ENCODE measurements at regions not wholly inside any gene's neighbourhood (a gene's known extent, or its start where the extent isn't known, plus 50 kb on each side); places are given as distances from the start of the nearest gene placed in this dataset.
"Not testable (repeated sequence)": the region's sequence is repeated elsewhere in the genome, so short reads cannot be mapped to it uniquely, and the experiment has no call there.

DNA sequence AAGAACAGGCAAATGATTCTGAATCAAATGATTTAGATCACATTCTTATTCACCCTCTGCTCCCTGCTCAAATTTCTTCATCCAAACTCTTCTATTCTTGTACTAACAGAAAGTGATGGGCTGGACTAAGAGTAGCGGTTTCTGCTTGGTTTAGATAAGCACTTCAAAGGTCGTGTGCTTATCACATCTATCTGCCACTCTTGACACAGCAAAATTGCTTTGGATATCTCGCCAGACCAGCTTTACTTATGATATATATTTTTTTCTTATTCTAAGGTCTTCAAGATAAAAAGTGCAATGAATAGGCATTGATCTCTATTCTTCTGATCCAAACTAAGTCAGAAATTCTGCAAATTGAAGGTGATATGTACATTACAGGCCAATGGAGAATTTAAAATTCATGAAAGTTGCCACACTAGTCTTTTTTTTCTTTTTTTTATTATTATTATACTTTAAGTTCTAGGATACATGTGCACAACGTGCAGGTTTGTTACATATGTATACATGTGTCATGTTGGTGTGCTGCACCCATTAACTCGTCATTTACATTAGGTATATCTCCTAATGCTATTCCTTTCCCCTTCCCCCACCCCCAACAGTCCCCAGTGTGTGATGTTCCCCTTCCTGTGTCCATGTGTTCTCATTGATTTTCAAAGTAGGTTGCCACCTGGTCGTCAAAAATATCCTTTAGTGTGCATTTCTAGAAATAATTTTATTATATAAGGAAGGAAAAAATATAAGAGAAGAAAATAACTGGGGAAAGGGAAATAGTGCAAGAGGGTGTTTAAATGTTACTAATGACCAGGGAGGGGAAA lies 1941.0 kb upstream of the RAG2 start:
- no peak for DNase-seq

- DNase-seq: no peak
Observed at GRCh38 chr11:38530226-38530625, 1932.2 kb upstream of the RAG2 start.

- no peak for DNase-seq
Observed at GRCh38 chr11:38524945-38525344, 1926.9 kb upstream of the RAG2 start.

GRCh38 chr11:38517991-38518390 lies 1920.0 kb upstream of the RAG2 start:
- no peak for DNase-seq

GRCh38 chr11:38512830-38513229 lies 1914.8 kb upstream of the RAG2 start:
- DNase-seq: not testable (repeated sequence)

DNA sequence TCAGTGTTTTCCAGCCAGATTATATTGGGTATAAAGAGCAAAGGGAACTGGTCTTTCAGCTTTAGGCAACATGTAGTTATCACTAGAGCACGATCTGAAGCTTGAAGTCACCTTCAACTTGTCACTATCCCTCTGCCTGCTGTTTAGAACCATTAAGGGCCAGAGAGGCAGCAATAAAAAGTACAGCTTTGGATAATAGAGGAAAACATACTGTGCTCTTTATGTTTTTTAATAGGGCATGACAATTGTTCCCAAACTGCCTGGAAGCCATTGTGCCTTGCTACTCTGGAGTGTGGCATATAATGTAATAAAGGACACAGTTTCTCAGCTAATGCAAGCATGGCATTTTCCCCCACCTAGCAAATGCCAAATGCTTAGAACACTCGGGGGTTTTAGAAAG lies 1912.0 kb upstream of the RAG2 start:
- DNase-seq: no peak

GRCh38 chr11:38503876-38504275 lies 1905.8 kb upstream of the RAG2 start:
- DNase-seq: no peak

DNA sequence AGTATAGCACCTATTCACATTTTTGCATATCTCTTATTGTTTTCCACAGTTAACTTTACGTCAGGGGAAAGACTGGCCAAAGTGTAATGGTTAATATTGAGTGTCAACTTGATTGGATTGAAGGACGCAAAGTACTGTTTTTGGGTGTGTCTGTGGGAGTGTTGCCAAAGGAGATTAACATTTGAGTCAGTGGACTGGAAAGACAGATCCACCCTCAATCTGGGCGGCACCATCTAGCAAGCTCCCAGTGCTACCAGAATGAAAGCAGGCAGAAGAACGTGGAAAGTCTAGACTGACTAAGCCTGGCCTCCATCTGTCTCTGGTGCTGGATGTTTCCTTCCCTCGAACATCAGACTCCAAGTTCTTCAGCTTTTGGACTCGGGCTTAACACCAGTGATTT lies 1900.7 kb upstream of the RAG2 start:
- no peak for DNase-seq

- DNase-seq: no peak
Observed at GRCh38 chr11:38491986-38492385, 1894.0 kb upstream of the RAG2 start.

DNA sequence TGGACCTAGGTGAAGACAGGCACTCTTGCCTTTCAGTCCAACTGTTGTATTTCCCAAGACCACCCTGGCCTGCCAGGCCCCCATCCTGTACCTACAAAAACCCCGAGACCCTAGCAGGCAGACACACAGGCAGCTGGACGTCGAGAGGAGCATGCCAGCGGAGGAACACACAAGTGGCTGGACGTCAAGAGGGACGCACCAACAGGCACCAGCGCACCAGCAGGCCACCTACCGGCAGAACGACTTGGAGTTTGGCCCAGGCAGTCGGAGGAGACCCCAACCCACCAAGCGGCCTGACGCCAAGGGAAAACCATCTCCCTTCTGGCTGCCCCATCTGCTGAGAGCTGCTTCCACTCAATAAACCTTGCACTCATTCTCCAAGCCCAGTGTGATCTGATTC lies 1883.4 kb upstream of the RAG2 start:
- DNase-seq: no peak

GRCh38 chr11:38476808-38477575 lies 1879.0 kb upstream of the RAG2 start:
- no peak for DNase-seq

GRCh38 chr11:38461751-38462150 lies 1863.7 kb upstream of the RAG2 start:
- no peak for DNase-seq

GRCh38 chr11:38460896-38461295 lies 1862.9 kb upstream of the RAG2 start:
- no peak for DNase-seq

DNA sequence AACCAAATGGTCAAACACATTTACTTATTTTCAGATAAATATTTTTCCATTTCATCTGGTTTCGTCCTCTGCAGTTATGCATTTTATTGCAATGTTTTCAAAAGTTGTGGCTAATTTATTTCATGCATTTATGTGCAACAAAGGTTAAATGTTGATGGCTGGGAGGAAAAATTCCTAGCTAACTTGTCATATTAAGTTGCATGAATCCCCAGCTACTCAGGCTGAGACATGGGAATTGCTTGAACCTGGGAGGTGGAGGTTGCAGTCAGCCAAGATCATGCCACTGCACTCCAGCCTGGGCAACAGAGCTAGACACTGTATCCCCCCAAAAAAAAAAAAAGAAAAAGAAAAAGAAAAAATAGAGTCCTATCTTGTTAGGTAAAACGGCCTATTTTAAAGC lies 1862.4 kb upstream of the RAG2 start:
- DNase-seq: no peak

- no peak for DNase-seq
Observed at GRCh38 chr11:38456371-38456770, 1858.3 kb upstream of the RAG2 start.

DNA sequence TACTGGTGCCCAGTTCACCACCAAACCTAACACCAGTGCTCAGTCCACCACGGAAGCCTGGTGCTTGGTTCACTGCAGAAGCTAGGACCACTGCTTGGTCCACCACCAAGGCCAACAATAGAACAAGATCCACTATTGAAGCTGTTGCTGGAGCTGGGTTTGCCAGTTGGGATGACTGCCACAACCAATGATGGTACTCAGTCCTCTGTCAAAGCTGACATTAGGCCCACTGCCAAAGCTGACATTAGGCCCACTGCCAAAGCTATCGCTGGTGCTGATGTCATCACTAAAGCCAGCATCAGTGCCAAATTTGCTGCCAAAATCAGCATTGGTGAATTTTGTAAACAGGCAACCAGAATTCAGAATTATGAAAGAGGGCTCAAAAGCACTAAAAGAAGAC lies 1850.2 kb upstream of the RAG2 start:
- DNase-seq: no peak

- no peak for DNase-seq
Observed at GRCh38 chr11:38446336-38446735, 1848.3 kb upstream of the RAG2 start.

DNA sequence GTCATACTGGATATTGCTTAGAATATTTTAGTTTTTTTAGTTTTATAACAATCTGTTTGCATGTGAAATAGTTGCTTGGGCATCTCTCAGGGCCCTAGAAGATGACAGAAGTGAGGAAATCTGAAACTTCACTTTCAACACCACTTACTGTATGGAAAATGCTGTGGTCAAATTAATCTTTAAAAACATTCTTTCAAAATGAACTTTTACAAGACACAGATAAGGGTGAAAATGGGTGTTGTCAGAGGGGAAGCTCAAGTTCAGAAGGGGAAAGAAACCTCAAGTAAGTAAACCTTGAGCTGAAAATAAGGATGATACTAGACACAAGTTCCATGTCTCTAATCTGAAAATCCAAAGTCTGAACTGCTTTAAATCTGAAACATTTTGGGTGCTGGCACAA lies 1840.1 kb upstream of the RAG2 start:
- DNase-seq: no peak

DNA sequence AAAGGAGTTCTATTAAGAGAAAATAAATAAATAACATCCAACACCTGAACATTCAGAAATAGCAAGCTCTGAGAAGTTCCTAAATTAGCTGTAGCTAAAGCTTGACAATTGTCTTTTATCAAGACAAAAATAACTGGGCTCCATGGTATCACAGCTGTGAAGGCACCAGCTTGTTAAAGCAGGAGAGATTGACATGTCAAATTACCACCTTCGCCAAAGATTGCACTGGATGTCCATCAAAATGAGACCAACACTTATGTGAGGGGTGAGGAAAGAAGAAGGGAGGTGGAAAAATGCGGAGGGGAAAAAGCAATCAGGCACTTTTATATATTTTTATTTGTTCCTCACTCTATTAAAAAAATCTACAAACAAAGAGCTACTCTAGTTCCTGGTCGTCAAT lies 1827.5 kb upstream of the RAG2 start:
- no peak for DNase-seq

- DNase-seq: no peak
Observed at GRCh38 chr11:38423042-38423441, 1825.0 kb upstream of the RAG2 start.

DNA sequence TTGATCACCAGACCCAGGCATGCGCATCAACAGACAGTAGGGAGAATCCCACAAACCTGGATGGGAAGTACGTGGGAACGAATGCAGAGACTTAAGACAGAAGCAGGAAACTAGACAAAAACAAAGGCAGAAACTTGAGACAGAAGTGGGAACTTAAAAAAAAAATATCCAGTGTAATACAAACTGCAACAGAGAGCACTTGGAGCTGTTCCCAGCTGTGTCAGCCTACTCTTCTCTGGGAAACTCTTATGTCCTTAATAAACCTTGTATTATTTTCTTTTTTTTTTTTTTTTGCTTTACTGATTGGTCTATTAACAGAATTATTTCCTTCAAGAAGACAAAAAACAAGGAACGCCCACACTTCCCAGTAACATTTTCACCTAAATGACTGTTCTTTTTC lies 1818.1 kb upstream of the RAG2 start:
- DNase-seq: no peak

GRCh38 chr11:38411149-38411548 lies 1813.1 kb upstream of the RAG2 start:
- DNase-seq: no peak

GRCh38 chr11:38402063-38402462 lies 1804.0 kb upstream of the RAG2 start:
- no peak for DNase-seq

- no peak for DNase-seq
Observed at GRCh38 chr11:38392176-38392575, 1794.1 kb upstream of the RAG2 start.

DNA sequence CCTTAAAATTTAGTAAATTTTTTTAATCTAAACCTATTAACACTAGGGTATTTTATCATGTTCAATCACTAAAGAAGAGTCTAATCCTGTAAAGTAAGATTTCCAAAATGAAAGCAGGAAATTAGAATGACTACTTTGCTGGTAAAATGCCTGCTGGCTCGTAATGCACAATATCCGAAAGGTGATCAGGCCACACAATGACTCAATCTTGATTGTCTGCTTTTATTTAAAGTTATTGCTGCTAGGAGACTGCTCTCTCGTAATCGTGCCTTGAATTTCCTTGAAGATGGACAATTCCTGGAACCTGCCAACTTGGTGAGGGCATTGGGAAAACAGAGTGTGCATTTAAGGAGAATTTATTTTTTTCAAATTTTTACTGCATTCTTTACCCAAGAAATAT lies 1786.5 kb upstream of the RAG2 start:
- no peak for DNase-seq
